PC-3 (cell line): ENCODE measurements at regions not wholly inside any gene's neighbourhood (a gene's known extent, or its start where the extent isn't known, plus 50 kb on each side); places are given as distances from the start of the nearest gene placed in this dataset.

Source experiments
- ATAC-seq: fragments of 200-7000 bp; cut with Tn5 transposase; 2 replicates; pipeline ENCODE4 v1.9.1; 2020; ENCODE audit warnings: mild to moderate bottlenecking, moderate library complexity
- BruUV-seq: library from RNA; stranded (reverse); fragments of 400-500 nt; replicated peaks from 2 replicates; lab custom pipeline; 2021; lab: Mats Ljungman, UMichigan
- CTCF ChIA-PET: fragments of 300-600 bp; sonication (Branson Sonifier 250); formaldehyde crosslinking; loops from one replicate; lab custom pipeline; 2022; ENCODE audit warnings: antibody characterized with exemption; lab: Charles Lee
- POLR2A ChIA-PET: fragments of 300-600 bp; sonication (Branson Sonifier 250); formaldehyde crosslinking; loops from one replicate; lab custom pipeline; 2022; ENCODE audit warnings: antibody characterized with exemption; ENCODE audit not compliant: unreplicated experiment; lab: Charles Lee
- DNase-seq: peaks from one replicate; pipeline ENCODE4 v3.0.0-alpha.2; 2015
- H2AFZ ChIP-seq: fragments of 300-600 bp; sonication (generic); 2 replicates; pipeline ENCODE4 v1.6.0; 2016; ENCODE audit warnings: antibody characterized with exemption, low read length
- H3F3A ChIP-seq: fragments of 300-600 bp; sonication (generic); one replicate; pipeline ENCODE4 v1.6.0; 2017; ENCODE audit warnings: antibody characterized with exemption, low read length, control low read depth, mild to moderate bottlenecking; ENCODE audit not compliant: unreplicated experiment
- H3K27ac ChIP-seq: fragments of 300-600 bp; sonication (generic); 2 replicates; pipeline ENCODE4 v1.5.1; 2016; ENCODE audit warnings: mild to moderate bottlenecking, low read length
- H3K27me3 ChIP-seq: fragments of 300-600 bp; sonication (generic); 2 replicates; pipeline ENCODE4 v1.6.1; 2016; ENCODE audit warnings: low read length, mixed read lengths
- H3K36me3 ChIP-seq: fragments of 300-600 bp; sonication (generic); 2 replicates; pipeline ENCODE4 v1.6.1; 2016; ENCODE audit warnings: low read depth, mixed run types, low read length, mixed read lengths
- H3K4me1 ChIP-seq: fragments of 300-600 bp; sonication (generic); 2 replicates; pipeline ENCODE4 v1.5.1; 2016; ENCODE audit warnings: low read length; ENCODE audit not compliant: insufficient read depth
- H3K4me2 ChIP-seq: fragments of 300-600 bp; sonication (generic); 2 replicates; pipeline ENCODE4 v1.6.0; 2016; ENCODE audit warnings: low read length
- H3K4me3 ChIP-seq: fragments of 300-600 bp; sonication (generic); 2 replicates; pipeline ENCODE4 v1.5.1; 2016; ENCODE audit warnings: mild to moderate bottlenecking, low read length, mixed read lengths
- H3K79me2 ChIP-seq: fragments of 300-600 bp; sonication (generic); 2 replicates; pipeline ENCODE4 v1.6.1; 2017; ENCODE audit warnings: low read length, mixed read lengths
- H3K9ac ChIP-seq: fragments of 300-600 bp; sonication (generic); 2 replicates; pipeline ENCODE4 v1.6.0; 2016; ENCODE audit warnings: mild to moderate bottlenecking, low read length
- H3K9me2 ChIP-seq: fragments of 300-600 bp; sonication (generic); replicated peaks from 2 replicates; pipeline ENCODE4 v1.6.1; 2016; ENCODE audit warnings: mixed run types, low read length, mixed read lengths
- H3K9me3 ChIP-seq: fragments of 300-600 bp; sonication (generic); 2 replicates; pipeline ENCODE4 v1.6.1; 2016; ENCODE audit warnings: low read length, mixed read lengths
- H4K20me1 ChIP-seq: fragments of 300-600 bp; sonication (generic); 2 replicates; pipeline ENCODE4 v1.6.1; 2016; ENCODE audit warnings: low read length, mixed read lengths
- EZH2 ChIP-seq: fragments of 300-600 bp; sonication (generic); IDR thresholded peaks from one replicate; pipeline ENCODE4 v1.6.1; 2017; ENCODE audit warnings: antibody characterized with exemption, mild to moderate bottlenecking, low read length; ENCODE audit not compliant: unreplicated experiment
- EZH2phosphoT487 ChIP-seq: fragments of 300-600 bp; sonication (generic); IDR thresholded peaks from 2 replicates; pipeline ENCODE4 v1.6.1; 2018; ENCODE audit warnings: mild to moderate bottlenecking, antibody characterized with exemption, low read length, borderline replicate concordance
- intact Hi-C: fragments of 100-400 bp; cut with micrococcal nuclease; formaldehyde crosslinking; loops from 2 replicates; pipeline ENCODE4 v1.9.0; 2023
- TF ChIP-seq, protein P1 (sequence below): fragments of 300-600 bp; sonication (generic); conservative IDR thresholded peaks from 2 replicates; pipeline ENCODE4 v1.5.1; 2017; ENCODE audit warnings: antibody characterized with exemption, low read depth, mild to moderate bottlenecking, low read length

GRCh38 chr15:34644851-34645250, 61.4 kb upstream of the GOLGA8B start:
- Histone ChIP-seq H3K4me2 (no peak overlapping the region), H3K27me3 (no peaks in the 10 kb centered on the region), H4K20me1 (no peaks in the 10 kb centered on the region), H3K36me3 (no peaks in the 10 kb centered on the region), H3K4me1 (no peaks in the 10 kb centered on the region), H3K4me3 (no peak overlapping the region), H3F3A (no peaks in the 10 kb centered on the region), H3K9me2 (no peaks in the 10 kb centered on the region), H2AFZ (no peak overlapping the region), H3K27ac (no peak overlapping the region), H3K9me3 (0 out of 2 replicates have a peak, but pooled peaks cover 4% of the 10 kb centered on the region), H3K9ac (no peak overlapping the region), H3K79me2 (no peaks in the 10 kb centered on the region)
- ChIA-PET CTCF (no interaction called here), POLR2A (no interaction called here)
- ATAC-seq = no peak
- BruUV-seq = no TSS peak
- TF ChIP-seq EZH2 (no peak), EZH2phosphoT487 (no peak)
- TF ChIP-seq, protein P1, sequence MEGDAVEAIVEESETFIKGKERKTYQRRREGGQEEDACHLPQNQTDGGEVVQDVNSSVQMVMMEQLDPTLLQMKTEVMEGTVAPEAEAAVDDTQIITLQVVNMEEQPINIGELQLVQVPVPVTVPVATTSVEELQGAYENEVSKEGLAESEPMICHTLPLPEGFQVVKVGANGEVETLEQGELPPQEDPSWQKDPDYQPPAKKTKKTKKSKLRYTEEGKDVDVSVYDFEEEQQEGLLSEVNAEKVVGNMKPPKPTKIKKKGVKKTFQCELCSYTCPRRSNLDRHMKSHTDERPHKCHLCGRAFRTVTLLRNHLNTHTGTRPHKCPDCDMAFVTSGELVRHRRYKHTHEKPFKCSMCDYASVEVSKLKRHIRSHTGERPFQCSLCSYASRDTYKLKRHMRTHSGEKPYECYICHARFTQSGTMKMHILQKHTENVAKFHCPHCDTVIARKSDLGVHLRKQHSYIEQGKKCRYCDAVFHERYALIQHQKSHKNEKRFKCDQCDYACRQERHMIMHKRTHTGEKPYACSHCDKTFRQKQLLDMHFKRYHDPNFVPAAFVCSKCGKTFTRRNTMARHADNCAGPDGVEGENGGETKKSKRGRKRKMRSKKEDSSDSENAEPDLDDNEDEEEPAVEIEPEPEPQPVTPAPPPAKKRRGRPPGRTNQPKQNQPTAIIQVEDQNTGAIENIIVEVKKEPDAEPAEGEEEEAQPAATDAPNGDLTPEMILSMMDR = no peak
- intact Hi-C loops = no loop called here
- no peak for DNase-seq

GRCh38 chr15:34644061-34644460, 60.6 kb upstream of the GOLGA8B start:
- ATAC-seq = no peak
- H3K4me2 ChIP-seq = no peak overlapping the region
- ChIA-PET CTCF (no interaction called here), POLR2A (no interaction called here)
- H2AFZ ChIP-seq = no peak overlapping the region
- no peak overlapping the region for H3K27ac ChIP-seq
- 0 out of 2 replicates have a peak, but pooled peaks cover 4% of the 10 kb centered on the region for H3K9me3 ChIP-seq
- no peaks in the 10 kb centered on the region for H3K36me3 ChIP-seq
- H3K79me2 ChIP-seq = no peaks in the 10 kb centered on the region
- no peak overlapping the region for H3K4me3 ChIP-seq
- H3K4me1 ChIP-seq = no peaks in the 10 kb centered on the region
- no peaks in the 10 kb centered on the region for H4K20me1 ChIP-seq
- DNase-seq = peak; percentile 5
- H3K9ac ChIP-seq = no peak overlapping the region
- H3F3A ChIP-seq = no peaks in the 10 kb centered on the region
- intact Hi-C loops = no loop called here
- no peaks in the 10 kb centered on the region for H3K9me2 ChIP-seq
- no TSS peak for BruUV-seq
- no peaks in the 10 kb centered on the region for H3K27me3 ChIP-seq
- TF ChIP-seq, protein P1 = no peak
- TF ChIP-seq EZH2phosphoT487 (no peak), EZH2 (no peak)

DNA sequence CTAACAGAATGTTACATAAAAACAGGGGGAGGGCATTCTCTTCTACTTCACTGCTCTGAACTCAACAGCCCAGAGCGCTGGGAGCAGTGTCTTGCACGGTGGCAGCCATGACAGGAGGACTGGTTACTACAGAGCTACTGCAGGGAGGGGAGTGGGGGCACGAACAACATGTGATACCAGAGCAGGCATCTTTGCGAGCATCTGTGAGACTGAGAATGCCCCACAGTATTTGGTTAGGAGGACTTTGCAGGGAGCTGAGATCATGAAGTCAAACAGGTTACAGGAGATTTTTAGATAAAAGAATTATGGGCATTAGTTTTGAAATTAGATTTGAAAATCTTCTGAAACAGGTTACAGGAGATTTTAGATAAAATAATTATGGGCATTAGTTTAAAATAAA, 58.8 kb upstream of the GOLGA8B start:
- ATAC-seq (no peak), DNase-seq (no peak)
- Histone ChIP-seq H3K4me2 (no peak overlapping the region), H3K79me2 (no peaks in the 10 kb centered on the region), H3K36me3 (no peaks in the 10 kb centered on the region), H3F3A (no peaks in the 10 kb centered on the region), H3K9me3 (0 out of 2 replicates have a peak, but pooled peaks cover 4% of the 10 kb centered on the region), H4K20me1 (no peaks in the 10 kb centered on the region), H3K27ac (no peak overlapping the region), H2AFZ (no peak overlapping the region), H3K9ac (no peak overlapping the region), H3K9me2 (no peaks in the 10 kb centered on the region), H3K4me3 (no peak overlapping the region), H3K4me1 (0 out of 2 replicates have a peak, but pooled peaks cover 4% of the 10 kb centered on the region), H3K27me3 (no peaks in the 10 kb centered on the region)
- ChIA-PET POLR2A (no interaction called here), CTCF (no interaction called here)
- BruUV-seq = no TSS peak
- intact Hi-C loops = no loop called here
- TF ChIP-seq, protein P1 = no peak
- TF ChIP-seq EZH2phosphoT487 (no peak), EZH2 (no peak)
